GM18870 (cell line): ENCODE measurements at regions not wholly inside any gene's neighbourhood (a gene's known extent, or its start where the extent isn't known, plus 50 kb on each side); places are given as distances from the start of the nearest gene placed in this dataset.
A peak's percentile ranks its signal among the peaks of the same experiment; 100 is the strongest.

Experiments
- ATAC-seq: cut with Tn5 transposase; IDR thresholded peaks from one replicate; pipeline ENCODE4 v1.9.1; 2021; ENCODE audit warnings: moderate library complexity; ENCODE audit not compliant: unreplicated experiment

GRCh38 chr14:65308536-65308935 is 104.0 kb upstream of the FUT8 start:
- ATAC-seq, result no peak

GRCh38 chr14:65310568-65310967 is 102.0 kb upstream of the FUT8 start:
- ATAC-seq, result no peak

- no peak for ATAC-seq
Observed at GRCh38 chr14:65312859-65313258, 99.7 kb upstream of the FUT8 start.

GRCh38 chr14:65318636-65319506 is 93.7 kb upstream of the FUT8 start:
- ATAC-seq, result peak; percentile 45

GRCh38 chr14:65320661-65321308 is 91.7 kb upstream of the FUT8 start:
- peak; percentile 14 for ATAC-seq

GRCh38 chr14:65321370-65321875 is 91.1 kb upstream of the FUT8 start:
- peak; percentile 58 for ATAC-seq

GRCh38 chr14:65329481-65329880 is 83.0 kb upstream of the FUT8 start:
- no peak for ATAC-seq

- ATAC-seq, result no peak
Observed at GRCh38 chr14:65329911-65330310, 82.6 kb upstream of the FUT8 start.

GRCh38 chr14:65330416-65330815 is 82.1 kb upstream of the FUT8 start:
- no peak for ATAC-seq

- no peak for ATAC-seq
Observed at GRCh38 chr14:65331652-65332051, 80.9 kb upstream of the FUT8 start.

GRCh38 chr14:65332141-65332871 is 80.2 kb upstream of the FUT8 start:
- ATAC-seq, result no peak

- ATAC-seq, result no peak
Observed at GRCh38 chr14:65333943-65334687, 78.4 kb upstream of the FUT8 start.

- ATAC-seq, result no peak
Observed at GRCh38 chr14:65334765-65335410, 77.6 kb upstream of the FUT8 start.

- ATAC-seq, result no peak
Observed at GRCh38 chr14:65335411-65335947, 77.1 kb upstream of the FUT8 start.

- ATAC-seq, result peak; percentile 53
Observed at GRCh38 chr14:65336191-65336591, 76.3 kb upstream of the FUT8 start.

- no peak for ATAC-seq
Observed at GRCh38 chr14:65339866-65340265, 72.7 kb upstream of the FUT8 start.

GRCh38 chr14:65344011-65344410 is 68.5 kb upstream of the FUT8 start:
- ATAC-seq, result no peak

GRCh38 chr14:65345266-65345665 is 67.3 kb upstream of the FUT8 start:
- ATAC-seq, result no peak

- ATAC-seq, result no peak
Observed at GRCh38 chr14:65346474-65346873, 66.1 kb upstream of the FUT8 start.

- ATAC-seq, result no peak
Observed at GRCh38 chr14:65346895-65347294, 65.6 kb upstream of the FUT8 start.
